HPDE6-E6E7 (cell line): ENCODE measurements at regions not wholly inside any gene's neighbourhood (a gene's known extent, or its start where the extent isn't known, plus 50 kb on each side); places are given as distances from the start of the nearest gene placed in this dataset.
A peak's percentile ranks its signal among the peaks of the same experiment; 100 is the strongest.
"Not testable (repeated sequence)": the region's sequence is repeated elsewhere in the genome, so short reads cannot be mapped to it uniquely, and the experiment has no call there.

Experiments
- DNase-seq: peaks from one replicate; pipeline ENCODE4 v3.0.0; 2011; ENCODE audit warnings: missing footprints; ENCODE audit errors: extremely low spot score

- peak; percentile 6 for DNase-seq
Measured at GRCh38 chr3:110391640-110392395, 679.8 kb upstream of the NECTIN3 start.

GRCh38 chr3:110393941-110394340, 677.7 kb upstream of the NECTIN3 start:
- no peak for DNase-seq

GRCh38 chr3:110397115-110397514, 674.5 kb upstream of the NECTIN3 start:
- no peak for DNase-seq

GRCh38 chr3:110400315-110400714, 671.3 kb upstream of the NECTIN3 start:
- DNase-seq = no peak

GRCh38 chr3:110405830-110406585, 665.6 kb upstream of the NECTIN3 start:
- no peak for DNase-seq

- DNase-seq = no peak
Measured at GRCh38 chr3:110413266-110413665, 658.4 kb upstream of the NECTIN3 start.

GRCh38 chr3:110413807-110414748, 657.5 kb upstream of the NECTIN3 start:
- no peak for DNase-seq

GRCh38 chr3:110414855-110415254, 656.8 kb upstream of the NECTIN3 start:
- DNase-seq = peak; percentile 43

GRCh38 chr3:110419096-110419495, 652.5 kb upstream of the NECTIN3 start:
- no peak for DNase-seq

GRCh38 chr3:110419601-110420000, 652.0 kb upstream of the NECTIN3 start:
- no peak for DNase-seq

- peak; percentile 29 for DNase-seq
Measured at GRCh38 chr3:110420158-110420641, 651.4 kb upstream of the NECTIN3 start.

- DNase-seq = no peak
Measured at GRCh38 chr3:110423276-110423675, 648.3 kb upstream of the NECTIN3 start.

- DNase-seq = no peak
Measured at GRCh38 chr3:110430146-110430545, 641.5 kb upstream of the NECTIN3 start.

- no peak for DNase-seq
Measured at GRCh38 chr3:110436209-110436608, 635.4 kb upstream of the NECTIN3 start.

- not testable (repeated sequence) for DNase-seq
Measured at GRCh38 chr3:110440066-110440653, 631.5 kb upstream of the NECTIN3 start.

- DNase-seq = no peak
Measured at GRCh38 chr3:110454066-110454465, 617.5 kb upstream of the NECTIN3 start.

- no peak for DNase-seq
Measured at GRCh38 chr3:110456001-110456400, 615.6 kb upstream of the NECTIN3 start.

GRCh38 chr3:110456438-110457138, 615.0 kb upstream of the NECTIN3 start:
- DNase-seq = no peak

- no peak for DNase-seq
Measured at GRCh38 chr3:110457508-110457907, 614.1 kb upstream of the NECTIN3 start.

- DNase-seq = no peak
Measured at GRCh38 chr3:110459021-110459420, 612.6 kb upstream of the NECTIN3 start.

GRCh38 chr3:110470310-110470709, 601.3 kb upstream of the NECTIN3 start:
- DNase-seq = no peak
